Neural progenitor cell (in vitro differentiated cells): ENCODE measurements at regions not wholly inside any gene's neighbourhood (a gene's known extent, or its start where the extent isn't known, plus 50 kb on each side); places are given as distances from the start of the nearest gene placed in this dataset.

Source experiments
- DNase-seq: peaks from one replicate; pipeline ENCODE4 v3.0.0-alpha.2; 2016; ENCODE audit warnings: low spot score
- H2AFZ ChIP-seq: fragments of 200-600 bp; sonication (generic); replicated peaks from 2 replicates; pipeline ENCODE4 v1.6.1; 2016; ENCODE audit warnings: antibody characterized with exemption
- H3F3A ChIP-seq: fragments of 200-600 bp; sonication (generic); 2 replicates; pipeline ENCODE4 v1.6.1; 2016; ENCODE audit warnings: antibody characterized with exemption, low read depth
- H3K27ac ChIP-seq: fragments of 200-600 bp; sonication (generic); 2 replicates; pipeline ENCODE4 v1.5.1; 2016; ENCODE audit warnings: mild to moderate bottlenecking
- H3K27me3 ChIP-seq: fragments of 200-600 bp; sonication (generic); 2 replicates; pipeline ENCODE4 v1.6.1; 2016; ENCODE audit warnings: mild to moderate bottlenecking, moderate library complexity
- H3K36me3 ChIP-seq: fragments of 200-600 bp; sonication (generic); 2 replicates; pipeline ENCODE4 v1.5.1; 2016
- H3K4me1 ChIP-seq: fragments of 200-600 bp; sonication (generic); 2 replicates; pipeline ENCODE4 v1.6.1; 2016; ENCODE audit warnings: mixed run types
- H3K4me2 ChIP-seq: fragments of 200-600 bp; sonication (generic); 2 replicates; pipeline ENCODE4 v1.6.1; 2016
- H3K4me3 ChIP-seq: fragments of 200-600 bp; sonication (generic); 2 replicates; pipeline ENCODE4 v1.5.1; 2016
- H3K79me2 ChIP-seq: fragments of 200-600 bp; sonication (generic); 2 replicates; pipeline ENCODE4 v1.6.1; 2016; ENCODE audit warnings: low read depth
- H3K9ac ChIP-seq: fragments of 200-600 bp; sonication (generic); 2 replicates; pipeline ENCODE4 v1.6.1; 2016
- H3K9me3 ChIP-seq: fragments of 200-600 bp; sonication (generic); 2 replicates; pipeline ENCODE4 v1.5.1; 2016; ENCODE audit warnings: low read depth
- H4K20me1 ChIP-seq: fragments of 200-600 bp; sonication (generic); 2 replicates; pipeline ENCODE4 v1.6.1; 2016; ENCODE audit warnings: low read depth
- H3K27ac Mint-ChIP-seq: 3 replicates; pipeline ENCODE4 v1.8.0; 2021; ENCODE audit warnings: mixed read lengths
- H3K27me3 Mint-ChIP-seq: 2 replicates; pipeline ENCODE4 v1.8.0; 2022; ENCODE audit warnings: low read depth, mild to moderate bottlenecking, inconsistent platforms, moderate library complexity, mixed read lengths; ENCODE audit not compliant: insufficient read depth
- H3K36me3 Mint-ChIP-seq: 3 replicates; pipeline ENCODE4 v1.8.0; 2021; ENCODE audit warnings: mixed read lengths
- H3K4me1 Mint-ChIP-seq: 3 replicates; pipeline ENCODE4 v1.8.0; 2021; ENCODE audit warnings: mixed read lengths
- H3K4me3 Mint-ChIP-seq: 3 replicates; pipeline ENCODE4 v1.8.0; 2021; ENCODE audit warnings: mild to moderate bottlenecking, moderate library complexity, mixed read lengths
- H3K9me3 Mint-ChIP-seq: 3 replicates; pipeline ENCODE4 v1.8.0; 2020; ENCODE audit warnings: mixed read lengths
- EZH2 ChIP-seq: fragments of 200-600 bp; sonication (generic); IDR thresholded peaks from 2 replicates; pipeline ENCODE4 v1.6.1; 2017; ENCODE audit warnings: antibody characterized with exemption, mild to moderate bottlenecking, moderate library complexity
- EZH2phosphoT487 ChIP-seq: fragments of 200-600 bp; sonication (generic); IDR thresholded peaks from 2 replicates; pipeline ENCODE4 v1.6.1; 2017; ENCODE audit warnings: antibody characterized with exemption
- TF ChIP-seq, protein P1 (sequence below): fragments of 200-600 bp; sonication (generic); IDR thresholded peaks from 2 replicates; pipeline ENCODE4 v1.5.1; 2017; ENCODE audit warnings: antibody characterized with exemption, mild to moderate bottlenecking

DNA sequence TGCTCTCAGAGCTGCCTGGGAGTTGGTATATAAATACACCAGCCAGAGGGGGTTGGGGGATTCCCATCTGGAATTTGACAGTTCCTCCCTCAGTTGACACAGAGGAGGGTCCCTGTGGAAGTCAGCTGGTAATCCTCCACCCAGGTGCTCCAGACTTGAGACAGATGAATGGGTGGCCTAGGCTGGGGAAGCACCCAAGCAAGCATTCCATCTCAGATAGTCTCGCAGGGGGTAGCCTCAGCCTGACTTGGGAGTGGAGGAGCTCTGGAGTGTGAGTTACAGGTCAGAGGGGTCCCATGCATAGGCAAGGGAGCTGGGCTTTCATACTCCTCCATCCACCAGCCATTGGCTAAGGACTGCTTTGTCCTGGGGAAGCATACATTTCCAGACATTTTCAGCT lies 229.3 kb upstream of the BCOR start:
- H3K4me3 Mint-ChIP-seq, result no peak overlapping the region
- Histone ChIP-seq H3K9ac (no peak overlapping the region), H3K9me3 (no peaks in the 10 kb centered on the region), H4K20me1 (no peaks in the 10 kb centered on the region), H3F3A (no peaks in the 10 kb centered on the region), H3K4me3 (no peak overlapping the region), H3K4me2 (no peak overlapping the region), H3K36me3 (no peaks in the 10 kb centered on the region), H3K27me3 (no peaks in the 10 kb centered on the region), H2AFZ (no peak overlapping the region), H3K27ac (no peak overlapping the region), H3K79me2 (no peaks in the 10 kb centered on the region), H3K4me1 (peaks cover 6% of the 10 kb centered on the region)
- no peak for DNase-seq
- TF ChIP-seq EZH2 (no peak), EZH2phosphoT487 (no peak)
- TF ChIP-seq, protein P1, sequence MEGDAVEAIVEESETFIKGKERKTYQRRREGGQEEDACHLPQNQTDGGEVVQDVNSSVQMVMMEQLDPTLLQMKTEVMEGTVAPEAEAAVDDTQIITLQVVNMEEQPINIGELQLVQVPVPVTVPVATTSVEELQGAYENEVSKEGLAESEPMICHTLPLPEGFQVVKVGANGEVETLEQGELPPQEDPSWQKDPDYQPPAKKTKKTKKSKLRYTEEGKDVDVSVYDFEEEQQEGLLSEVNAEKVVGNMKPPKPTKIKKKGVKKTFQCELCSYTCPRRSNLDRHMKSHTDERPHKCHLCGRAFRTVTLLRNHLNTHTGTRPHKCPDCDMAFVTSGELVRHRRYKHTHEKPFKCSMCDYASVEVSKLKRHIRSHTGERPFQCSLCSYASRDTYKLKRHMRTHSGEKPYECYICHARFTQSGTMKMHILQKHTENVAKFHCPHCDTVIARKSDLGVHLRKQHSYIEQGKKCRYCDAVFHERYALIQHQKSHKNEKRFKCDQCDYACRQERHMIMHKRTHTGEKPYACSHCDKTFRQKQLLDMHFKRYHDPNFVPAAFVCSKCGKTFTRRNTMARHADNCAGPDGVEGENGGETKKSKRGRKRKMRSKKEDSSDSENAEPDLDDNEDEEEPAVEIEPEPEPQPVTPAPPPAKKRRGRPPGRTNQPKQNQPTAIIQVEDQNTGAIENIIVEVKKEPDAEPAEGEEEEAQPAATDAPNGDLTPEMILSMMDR, result no peak
- H3K27ac Mint-ChIP-seq, result no peak overlapping the region
- peaks cover 24% of the 10 kb centered on the region for H3K9me3 Mint-ChIP-seq
- H3K36me3 Mint-ChIP-seq, result no peaks in the 10 kb centered on the region
- H3K27me3 Mint-ChIP-seq, result peaks cover 4% of the 10 kb centered on the region
- H3K4me1 Mint-ChIP-seq, result peaks cover 2% of the 10 kb centered on the region

DNA sequence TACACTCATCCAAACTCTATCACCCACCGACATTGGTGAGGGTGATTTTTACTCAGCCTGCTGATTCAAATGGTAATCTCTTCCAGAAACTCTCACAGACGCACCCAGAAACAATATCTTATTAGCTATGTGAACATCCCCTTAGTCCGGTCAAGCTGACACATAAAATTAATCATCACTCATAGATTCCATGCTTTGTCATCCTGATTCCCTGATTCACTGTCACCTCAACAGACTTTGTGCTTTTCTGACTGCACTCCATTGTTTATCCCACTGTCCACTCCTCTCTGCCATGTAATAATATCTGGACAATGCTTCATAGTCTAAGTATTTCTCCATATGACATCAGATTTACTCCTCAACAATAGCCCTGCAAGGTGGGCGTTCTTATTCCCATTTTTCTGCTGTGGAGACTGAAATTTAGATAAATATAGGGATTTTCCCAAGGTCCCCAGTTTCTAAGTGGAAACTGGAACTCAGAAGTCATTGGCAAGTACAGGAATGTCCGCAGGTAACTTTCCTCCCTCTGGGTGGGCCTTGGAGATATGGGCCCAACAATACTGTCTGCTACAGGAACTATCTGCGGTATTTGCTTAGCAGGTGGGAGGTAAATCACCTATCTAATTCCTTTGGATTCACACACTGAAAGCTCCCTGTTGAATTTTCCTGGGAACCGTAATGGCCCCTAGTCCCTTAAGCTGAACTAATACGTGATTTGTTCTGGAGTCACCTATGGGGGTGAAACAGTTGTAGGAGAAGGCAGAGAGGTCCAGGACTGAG lies 228.6 kb upstream of the BCOR start:
- peaks cover 2% of the 10 kb centered on the region for H3K27me3 Mint-ChIP-seq
- no peak overlapping the region for H3K9ac ChIP-seq

DNA sequence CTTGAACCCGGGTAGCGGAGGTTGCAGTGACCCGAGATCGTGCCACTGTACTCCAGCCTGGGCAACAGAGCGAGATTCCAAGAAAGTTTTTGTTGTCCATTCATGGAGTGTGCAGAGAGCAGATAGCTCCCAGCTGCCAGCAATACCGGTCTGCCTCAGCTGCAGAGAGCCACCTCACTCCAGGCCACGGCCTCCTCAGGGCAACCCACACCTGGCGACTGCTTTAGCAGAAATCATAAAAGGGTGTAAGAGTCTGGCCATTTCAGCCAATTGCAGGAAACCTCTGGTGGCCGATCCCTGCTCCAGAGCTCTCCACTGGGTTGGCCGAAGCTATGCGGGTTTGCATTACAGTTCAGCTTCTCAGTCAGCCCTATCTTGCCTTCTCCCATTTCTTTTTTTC lies 227.4 kb upstream of the BCOR start:
- no peaks in the 10 kb centered on the region for H3K79me2 ChIP-seq
- no peak for TF ChIP-seq EZH2phosphoT487
- TF ChIP-seq EZH2, result no peak
- TF ChIP-seq, protein P1, result no peak
- H3K27me3 Mint-ChIP-seq, result peaks cover 2% of the 10 kb centered on the region
- H3K36me3 ChIP-seq, result no peaks in the 10 kb centered on the region
- no peaks in the 10 kb centered on the region for H3K36me3 Mint-ChIP-seq
- no peak overlapping the region for H3K9ac ChIP-seq
- H4K20me1 ChIP-seq, result no peaks in the 10 kb centered on the region
- no peak for DNase-seq
- peaks cover 36% of the 10 kb centered on the region for H3K9me3 Mint-ChIP-seq
- peaks cover 5% of the 10 kb centered on the region for H3K9me3 ChIP-seq
- no peak overlapping the region for H2AFZ ChIP-seq
- no peak overlapping the region for H3K4me3 Mint-ChIP-seq
- H3K4me1 ChIP-seq, result peaks cover 6% of the 10 kb centered on the region
- H3K4me3 ChIP-seq, result no peak overlapping the region
- H3K27me3 ChIP-seq, result no peaks in the 10 kb centered on the region
- H3K4me1 Mint-ChIP-seq, result peaks cover 2% of the 10 kb centered on the region
- H3K27ac ChIP-seq, result no peak overlapping the region
- H3K4me2 ChIP-seq, result no peak overlapping the region
- no peaks in the 10 kb centered on the region for H3F3A ChIP-seq
- H3K27ac Mint-ChIP-seq, result no peak overlapping the region

More for the DNA sequence above, 228.6 kb upstream of the BCOR start:
- peaks cover 6% of the 10 kb centered on the region for H3K4me1 ChIP-seq
- no peaks in the 10 kb centered on the region for H3K36me3 ChIP-seq
- H3K4me3 ChIP-seq, result no peak overlapping the region
- H2AFZ ChIP-seq, result no peak overlapping the region
- Mint-ChIP-seq H3K36me3 (no peaks in the 10 kb centered on the region), H3K4me3 (no peak overlapping the region), H3K4me1 (peaks cover 2% of the 10 kb centered on the region), H3K9me3 (peaks cover 26% of the 10 kb centered on the region), H3K27ac (no peak overlapping the region)
- no peaks in the 10 kb centered on the region for H3K79me2 ChIP-seq
- no peak for DNase-seq
- H3K27ac ChIP-seq, result no peak overlapping the region
- no peak overlapping the region for H3K4me2 ChIP-seq
- TF ChIP-seq, protein P1, result no peak
- no peak for TF ChIP-seq EZH2
- TF ChIP-seq EZH2phosphoT487, result no peak
- no peaks in the 10 kb centered on the region for H3F3A ChIP-seq
- H3K27me3 ChIP-seq, result no peaks in the 10 kb centered on the region
- no peaks in the 10 kb centered on the region for H3K9me3 ChIP-seq
- no peaks in the 10 kb centered on the region for H4K20me1 ChIP-seq
